SK-N-MC (cell line): ENCODE measurements at regions not wholly inside any gene's neighbourhood (a gene's known extent, or its start where the extent isn't known, plus 50 kb on each side); places are given as distances from the start of the nearest gene placed in this dataset.
A peak's percentile ranks its signal among the peaks of the same experiment; 100 is the strongest.
"Not testable (repeated sequence)": the region's sequence is repeated elsewhere in the genome, so short reads cannot be mapped to it uniquely, and the experiment has no call there.

Source experiments
- DNase-seq: peaks from one replicate; pipeline ENCODE4 v3.0.0-alpha.2; 2011; ENCODE audit warnings: low read depth, low spot score
- H3K27ac ChIP-seq: fragments of 200-600 bp; sonication (generic); 2 replicates; pipeline ENCODE4 v1.5.1; 2016; ENCODE audit warnings: mixed run types
- H3K36me3 ChIP-seq: fragments of 200-600 bp; sonication (generic); 2 replicates; pipeline ENCODE4 v1.6.1; 2017; ENCODE audit warnings: antibody characterized with exemption, low read length, mixed read lengths; ENCODE audit not compliant: insufficient read depth
- H3K4me3 ChIP-seq: fragments of 200-600 bp; sonication (generic); 2 replicates; pipeline ENCODE4 v1.5.1; 2016
- H3K9ac ChIP-seq: fragments of 200-600 bp; sonication (generic); 2 replicates; pipeline ENCODE4 v1.8.0; 2017; ENCODE audit warnings: mixed run types, mixed read lengths; ENCODE audit not compliant: insufficient read length
- H3K9me3 ChIP-seq: fragments of 200-600 bp; sonication (generic); 2 replicates; pipeline ENCODE4 v1.6.1; 2017; ENCODE audit warnings: low read depth, mild to moderate bottlenecking, antibody characterized with exemption, low read length, moderate library complexity, mixed read lengths
- EZH2 ChIP-seq: fragments of 200-600 bp; sonication (generic); IDR thresholded peaks from one replicate; pipeline ENCODE4 v1.6.1; 2017; ENCODE audit warnings: antibody characterized with exemption
- FOXP2 ChIP-seq: optimal IDR thresholded peaks from 2 replicates; pipeline ENCODE3; 2011; ENCODE audit warnings: mild to moderate bottlenecking, moderate library complexity; ENCODE audit not compliant: insufficient read depth; ENCODE audit errors: extremely low read length, control extremely low read depth
- POLR2AphosphoS5 ChIP-seq: IDR thresholded peaks from 2 replicates; pipeline ENCODE4 v1.6.1; 2012; ENCODE audit warnings: mild to moderate bottlenecking, low read depth, low read length, borderline replicate concordance

DNA sequence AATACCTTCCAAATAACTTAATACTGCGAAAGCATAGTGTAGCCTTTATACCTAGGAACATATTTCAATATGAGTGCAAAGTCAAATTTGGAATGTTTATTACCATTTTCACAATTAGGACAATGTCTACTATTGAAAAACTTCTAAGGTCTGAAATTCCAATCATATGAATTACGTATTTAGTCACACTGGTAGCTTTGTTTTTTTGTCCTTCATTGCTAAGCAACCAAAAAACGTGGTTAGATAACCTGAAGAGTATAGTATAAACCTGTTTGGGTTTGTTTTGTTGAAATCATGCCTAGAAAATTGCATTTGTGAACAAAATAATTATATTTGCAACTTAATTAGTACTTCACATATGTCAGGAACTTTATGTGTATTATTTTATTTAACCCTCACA is 134.2 kb downstream of the FBXO4 start:
- no peak overlapping the region for H3K9ac ChIP-seq

GRCh38 chr5:42059778-42060464 is 134.8 kb downstream of the FBXO4 start:
- TF ChIP-seq POLR2AphosphoS5 (no peak), FOXP2 (no peak), EZH2 (no peak)
- Histone ChIP-seq H3K36me3 (no peaks in the 10 kb centered on the region), H3K4me3 (no peak overlapping the region), H3K9ac (no peak overlapping the region), H3K9me3 (no peaks in the 10 kb centered on the region), H3K27ac (no peak overlapping the region)
- DNase-seq = no peak

More for the DNA sequence above, 134.2 kb downstream of the FBXO4 start:
- DNase-seq = no peak
- no peak overlapping the region for H3K4me3 ChIP-seq
- H3K9me3 ChIP-seq = no peaks in the 10 kb centered on the region
- no peak for TF ChIP-seq EZH2
- no peak for TF ChIP-seq FOXP2
- TF ChIP-seq POLR2AphosphoS5 = no peak
- H3K27ac ChIP-seq = no peak overlapping the region
- H3K36me3 ChIP-seq = no peaks in the 10 kb centered on the region

- H3K9ac ChIP-seq = no peak overlapping the region
- no peak for TF ChIP-seq POLR2AphosphoS5
- no peak for TF ChIP-seq EZH2
- no peak for TF ChIP-seq FOXP2
- no peaks in the 10 kb centered on the region for H3K36me3 ChIP-seq
- H3K9me3 ChIP-seq = no peaks in the 10 kb centered on the region
- H3K27ac ChIP-seq = no peak overlapping the region
- H3K4me3 ChIP-seq = no peak overlapping the region
- no peak for DNase-seq
Observed at GRCh38 chr5:42061121-42061520, 136.0 kb downstream of the FBXO4 start.

GRCh38 chr5:42064821-42065220 is 139.7 kb downstream of the FBXO4 start:
- Histone ChIP-seq H3K27ac (no peak overlapping the region), H3K9ac (no peak overlapping the region), H3K9me3 (no peaks in the 10 kb centered on the region), H3K36me3 (no peaks in the 10 kb centered on the region), H3K4me3 (no peak overlapping the region)
- TF ChIP-seq FOXP2 = no peak
- no peak for TF ChIP-seq POLR2AphosphoS5
- TF ChIP-seq EZH2 = no peak
- DNase-seq = no peak

- no peak for DNase-seq
- TF ChIP-seq POLR2AphosphoS5 (no peak), EZH2 (no peak), FOXP2 (no peak)
- Histone ChIP-seq H3K9me3 (no peaks in the 10 kb centered on the region), H3K9ac (no peak overlapping the region), H3K36me3 (no peaks in the 10 kb centered on the region), H3K4me3 (no peak overlapping the region), H3K27ac (no peak overlapping the region)
Observed at GRCh38 chr5:42066131-42066530, 141.1 kb downstream of the FBXO4 start.

GRCh38 chr5:42074353-42074752 is 149.3 kb downstream of the FBXO4 start:
- H3K4me3 ChIP-seq = no peak overlapping the region
- DNase-seq = no peak
- TF ChIP-seq POLR2AphosphoS5 = no peak
- TF ChIP-seq FOXP2 = no peak
- TF ChIP-seq EZH2 = no peak

DNA sequence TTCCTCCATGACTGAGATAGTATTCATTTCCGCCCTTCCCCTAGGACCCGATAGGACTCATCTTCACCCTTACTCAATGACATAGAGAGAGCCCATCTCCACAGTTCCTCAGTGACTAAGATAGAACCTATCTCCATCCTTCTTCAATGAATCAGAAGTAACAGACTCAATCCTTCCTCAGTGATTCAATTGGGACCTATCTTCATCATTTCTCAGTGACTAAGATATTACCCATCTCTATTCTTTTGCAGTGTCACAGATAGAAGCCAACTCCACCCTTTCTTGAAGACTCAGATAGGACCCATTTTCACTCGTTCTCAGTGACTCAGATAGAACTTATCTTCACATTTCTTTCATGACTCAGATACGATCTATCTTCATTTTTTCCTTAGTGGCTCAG is 164.6 kb downstream of the FBXO4 start:
- H3K9me3 ChIP-seq = no peaks in the 10 kb centered on the region
- TF ChIP-seq FOXP2 (no peak), EZH2 (no peak), POLR2AphosphoS5 (no peak)
- no peaks in the 10 kb centered on the region for H3K36me3 ChIP-seq
- H3K4me3 ChIP-seq = no peak overlapping the region
- no peak overlapping the region for H3K27ac ChIP-seq
- no peak for DNase-seq
- no peak overlapping the region for H3K9ac ChIP-seq

More at GRCh38 chr5:42074353-42074752, 149.3 kb downstream of the FBXO4 start:
- H3K27ac ChIP-seq = no peak overlapping the region
- H3K36me3 ChIP-seq = no peaks in the 10 kb centered on the region
- H3K9ac ChIP-seq = no peak overlapping the region
- H3K9me3 ChIP-seq = no peaks in the 10 kb centered on the region

- H3K4me3 ChIP-seq = no peak overlapping the region
- no peak overlapping the region for H3K9ac ChIP-seq
- H3K27ac ChIP-seq = no peak overlapping the region
- H3K9me3 ChIP-seq = no peaks in the 10 kb centered on the region
- DNase-seq = no peak
- TF ChIP-seq FOXP2 (no peak), POLR2AphosphoS5 (no peak), EZH2 (no peak)
- no peaks in the 10 kb centered on the region for H3K36me3 ChIP-seq
Observed at GRCh38 chr5:42090162-42090561, 165.1 kb downstream of the FBXO4 start.

DNA sequence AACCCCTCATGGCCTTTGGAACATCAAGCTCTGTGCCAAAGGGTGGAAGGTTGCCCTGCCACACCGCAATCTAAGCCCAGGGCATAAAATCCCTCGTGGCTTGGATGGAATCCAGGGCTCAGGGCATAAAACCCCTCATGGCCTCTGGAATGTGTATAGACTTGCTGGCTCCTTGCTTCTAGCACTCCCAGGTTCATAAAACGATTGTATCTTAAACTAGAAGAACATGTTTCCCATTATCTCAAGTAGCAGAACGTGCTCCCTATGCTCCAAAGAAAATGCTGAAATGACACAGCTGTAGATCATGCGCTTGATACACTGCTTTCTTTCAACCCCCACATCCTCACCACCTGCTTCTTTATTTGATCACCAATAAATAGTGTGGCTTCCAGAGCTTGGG is 174.8 kb downstream of the FBXO4 start:
- H3K9ac ChIP-seq, H3K36me3 ChIP-seq, H3K9me3 ChIP-seq, DNase-seq: not testable (repeated sequence)
- H3K27ac ChIP-seq = peak overlapping the region; percentile 60
- H3K4me3 ChIP-seq = peak overlapping the region; percentile 23; the same call in 1 of the 2 replicates
